GM23338 (cell line): ENCODE measurements at regions not wholly inside any gene's neighbourhood (a gene's known extent, or its start where the extent isn't known, plus 50 kb on each side); places are given as distances from the start of the nearest gene placed in this dataset.

Source experiments
- CREB1 ChIP-seq: fragments of 250-450 bp; sonication (Bioruptor Pico); IDR thresholded peaks from 2 replicates; pipeline ENCODE4 v1.5.0; 2020; ENCODE audit warnings: low read depth, mild to moderate bottlenecking, moderate library complexity
- ETS1 ChIP-seq: IDR thresholded peaks from 2 replicates; pipeline ENCODE4 v1.6.1; 2016; ENCODE audit warnings: antibody characterized with exemption
- EZH2 ChIP-seq: fragments of 200-600 bp; sonication (generic); IDR thresholded peaks from one replicate; pipeline ENCODE4 v1.8.0; 2017; ENCODE audit warnings: antibody characterized with exemption, mild to moderate bottlenecking, low read depth; ENCODE audit not compliant: unreplicated experiment
- EZH2phosphoT487 ChIP-seq: fragments of 200-600 bp; sonication (generic); IDR thresholded peaks from one replicate; pipeline ENCODE4 v1.8.1; 2018; ENCODE audit warnings: antibody characterized with exemption; ENCODE audit not compliant: unreplicated experiment
- JUNB ChIP-seq: IDR thresholded peaks from one replicate; pipeline ENCODE4 v1.6.1; 2016; ENCODE audit warnings: antibody characterized with exemption; ENCODE audit not compliant: unreplicated experiment
- NANOG ChIP-seq: IDR thresholded peaks from 2 replicates; pipeline ENCODE4 v1.6.1; 2016; ENCODE audit warnings: antibody characterized with exemption, borderline replicate concordance
- POLR2AphosphoS5 ChIP-seq: IDR thresholded peaks from 2 replicates; pipeline ENCODE4 v1.6.1; 2016; ENCODE audit warnings: antibody characterized with exemption, low read depth
- REST ChIP-seq: IDR thresholded peaks from one replicate; pipeline ENCODE4 v1.6.1; 2018; ENCODE audit warnings: antibody characterized with exemption; ENCODE audit not compliant: unreplicated experiment
- ZNF114 ChIP-seq: fragments of 250-450 bp; sonication (Bioruptor Pico); IDR thresholded peaks from 2 replicates; pipeline ENCODE4 v1.5.0; 2020; ENCODE audit warnings: mild to moderate bottlenecking, moderate library complexity
- ZNF331 ChIP-seq: fragments of 250-450 bp; sonication (Bioruptor Pico); IDR thresholded peaks from 2 replicates; pipeline ENCODE4 v1.5.0; 2020; ENCODE audit warnings: low read depth, mild to moderate bottlenecking, moderate library complexity
- ZNF462 ChIP-seq: fragments of 250-450 bp; sonication (Bioruptor Pico); IDR thresholded peaks from 2 replicates; pipeline ENCODE4 v1.5.0; 2020; ENCODE audit warnings: mild to moderate bottlenecking, moderate library complexity
- TF ChIP-seq, protein P1 (sequence below), 2 experiments: fragments of 200-600 bp in 1 of 2; sonication (generic) in 1 of 2; conservative IDR thresholded peaks; 2 replicates each; pipeline versions ENCODE4 v1.5.1 to v1.6.1; 2016 to 2017; ENCODE audit warnings: antibody characterized with exemption in 2 of 2, low read depth in 2 of 2, mild to moderate bottlenecking in 2 of 2, moderate library complexity in 1 of 2

DNA sequence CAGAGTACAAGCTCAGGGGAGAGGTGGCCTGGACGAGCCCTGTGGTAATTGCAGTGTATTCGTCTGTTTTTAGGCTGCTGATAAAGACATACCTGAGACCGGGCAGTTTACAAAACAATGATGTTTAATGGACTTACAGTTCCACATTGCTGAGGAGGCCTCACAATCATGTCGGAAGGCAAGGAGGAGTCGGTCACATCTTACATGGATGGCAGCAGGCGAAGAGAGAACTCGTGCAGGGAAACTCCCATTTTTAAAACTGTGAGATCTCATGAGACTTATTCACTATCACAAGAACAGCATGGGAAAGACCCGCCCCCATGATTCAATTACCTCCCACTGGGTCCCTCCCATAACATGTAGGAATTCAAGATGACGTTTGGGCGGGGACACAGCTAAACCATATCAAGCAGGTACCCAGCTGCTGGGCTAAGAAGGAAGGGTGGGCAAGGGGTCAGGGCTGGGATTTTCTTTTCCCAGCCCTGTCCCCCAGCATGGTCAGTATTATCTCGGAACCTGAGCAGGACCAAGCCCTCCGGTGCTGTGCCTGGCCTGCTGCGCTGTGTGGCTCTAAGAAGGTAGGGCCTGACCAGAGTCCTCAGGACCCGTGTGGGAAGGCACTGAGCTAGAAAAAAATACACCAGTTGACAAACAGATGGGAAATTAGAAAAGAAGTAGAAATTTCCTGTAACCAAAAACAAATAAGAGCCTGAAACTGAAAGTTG is 78.6 kb upstream of the SH3BP4 start:
- no peak for TF ChIP-seq CREB1 (CRISPR knock-in tag)
- no peak for TF ChIP-seq POLR2AphosphoS5
- TF ChIP-seq, protein P1, sequence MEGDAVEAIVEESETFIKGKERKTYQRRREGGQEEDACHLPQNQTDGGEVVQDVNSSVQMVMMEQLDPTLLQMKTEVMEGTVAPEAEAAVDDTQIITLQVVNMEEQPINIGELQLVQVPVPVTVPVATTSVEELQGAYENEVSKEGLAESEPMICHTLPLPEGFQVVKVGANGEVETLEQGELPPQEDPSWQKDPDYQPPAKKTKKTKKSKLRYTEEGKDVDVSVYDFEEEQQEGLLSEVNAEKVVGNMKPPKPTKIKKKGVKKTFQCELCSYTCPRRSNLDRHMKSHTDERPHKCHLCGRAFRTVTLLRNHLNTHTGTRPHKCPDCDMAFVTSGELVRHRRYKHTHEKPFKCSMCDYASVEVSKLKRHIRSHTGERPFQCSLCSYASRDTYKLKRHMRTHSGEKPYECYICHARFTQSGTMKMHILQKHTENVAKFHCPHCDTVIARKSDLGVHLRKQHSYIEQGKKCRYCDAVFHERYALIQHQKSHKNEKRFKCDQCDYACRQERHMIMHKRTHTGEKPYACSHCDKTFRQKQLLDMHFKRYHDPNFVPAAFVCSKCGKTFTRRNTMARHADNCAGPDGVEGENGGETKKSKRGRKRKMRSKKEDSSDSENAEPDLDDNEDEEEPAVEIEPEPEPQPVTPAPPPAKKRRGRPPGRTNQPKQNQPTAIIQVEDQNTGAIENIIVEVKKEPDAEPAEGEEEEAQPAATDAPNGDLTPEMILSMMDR (conservative IDR thresholded peaks at IDR 0.05; ENCODE audit: low read depth in 2 of 2) = no peak
- no peak for TF ChIP-seq EZH2phosphoT487
- TF ChIP-seq ZNF114 = no peak
- no peak for TF ChIP-seq REST
- TF ChIP-seq ETS1 = no peak
- TF ChIP-seq ZNF462 (CRISPR knock-in tag) = no peak
- TF ChIP-seq EZH2 = no peak
- no peak for TF ChIP-seq ZNF331 (CRISPR knock-in tag)
- no peak for TF ChIP-seq NANOG
- TF ChIP-seq JUNB = no peak
